Activated B cell treated with CpG ODN at 0.5 μM for 24 hours (primary cell): ENCODE measurements at regions not wholly inside any gene's neighbourhood (a gene's known extent, or its start where the extent isn't known, plus 50 kb on each side); places are given as distances from the start of the nearest gene placed in this dataset.

Experiments
- ATAC-seq: fragments of 200-7000 bp; cut with Tn5 transposase; one replicate; pipeline ENCODE4 v1.10.0; 2021; ENCODE audit warnings: low read depth, mild to moderate bottlenecking, moderate library complexity
- CTCF ChIA-PET: fragments of 350-600 bp; sonication (Branson Sonifier 250); formaldehyde crosslinking; loops from one replicate; lab custom pipeline; 2021; ENCODE audit warnings: antibody characterized with exemption; lab: Charles Lee
- POLR2A ChIA-PET: fragments of 350-600 bp; sonication (Branson Sonifier 250); formaldehyde crosslinking; loops from one replicate; lab custom pipeline; 2021; ENCODE audit warnings: antibody characterized with exemption; lab: Charles Lee
- DNase-seq: peaks from one replicate; pipeline ENCODE4 v3.0.0; 2022
- H3K27ac Mint-ChIP-seq: one replicate; pipeline ENCODE4 v1.8.0; 2020; ENCODE audit warnings: mixed read lengths
- H3K27me3 Mint-ChIP-seq: one replicate; pipeline ENCODE4 v1.8.0; 2021; ENCODE audit warnings: mixed read lengths
- H3K36me3 Mint-ChIP-seq: one replicate; pipeline ENCODE4 v1.8.0; 2021; ENCODE audit warnings: low read depth, mixed read lengths
- H3K4me1 Mint-ChIP-seq: one replicate; pipeline ENCODE4 v1.8.0; 2021; ENCODE audit warnings: mixed read lengths
- H3K4me3 Mint-ChIP-seq: one replicate; pipeline ENCODE4 v1.8.0; 2020; ENCODE audit warnings: mild to moderate bottlenecking, mixed read lengths
- H3K9me3 Mint-ChIP-seq: one replicate; pipeline ENCODE4 v1.8.0; 2020; ENCODE audit warnings: mixed read lengths
- CTCF ChIP-seq: fragments of 200-600 bp; IDR thresholded peaks from one replicate; pipeline ENCODE4 v1.8.0; 2022; ENCODE audit warnings: antibody characterized with exemption, mild to moderate bottlenecking
- intact Hi-C: fragments of 100-400 bp; cut with micrococcal nuclease; formaldehyde crosslinking; loops from one replicate; pipeline ENCODE4 v1.15.1; 2024

GRCh38 chr5:77847129-77847460 lies 71.0 kb upstream of the TBCA start:
- no peak overlapping the region for H3K27ac Mint-ChIP-seq
- ChIA-PET CTCF (no interaction called here), POLR2A (no interaction called here)
- peaks cover 17% of the 10 kb centered on the region for H3K27me3 Mint-ChIP-seq
- no peaks in the 10 kb centered on the region for H3K36me3 Mint-ChIP-seq
- TF ChIP-seq CTCF = no peak
- ATAC-seq (no peak), DNase-seq (no peak)
- H3K4me3 Mint-ChIP-seq = no peak overlapping the region
- peaks cover 15% of the 10 kb centered on the region for H3K4me1 Mint-ChIP-seq
- H3K9me3 Mint-ChIP-seq = no peaks in the 10 kb centered on the region
- intact Hi-C loops = loop anchor here (5.0 to 10.0 kb wide), 2 partner anchors 200 to 982 kb away; no protein-coding TSS in a partner anchor

GRCh38 chr5:77846422-77847128 lies 70.4 kb upstream of the TBCA start:
- ATAC-seq = no peak
- peaks cover 19% of the 10 kb centered on the region for H3K27me3 Mint-ChIP-seq
- POLR2A ChIA-PET = no interaction called here
- no peaks in the 10 kb centered on the region for H3K36me3 Mint-ChIP-seq
- peaks cover 15% of the 10 kb centered on the region for H3K4me1 Mint-ChIP-seq
- H3K4me3 Mint-ChIP-seq = no peak overlapping the region
- intact Hi-C loops = loop anchor here (5.0 to 10.0 kb wide), 2 partner anchors 199 to 982 kb away; no protein-coding TSS in a partner anchor
- no peak for DNase-seq
- H3K9me3 Mint-ChIP-seq = no peaks in the 10 kb centered on the region
- no peak for TF ChIP-seq CTCF
- CTCF ChIA-PET = no interaction called here
- no peak overlapping the region for H3K27ac Mint-ChIP-seq

GRCh38 chr5:77845324-77845646 lies 69.1 kb upstream of the TBCA start:
- Mint-ChIP-seq H3K9me3 (no peaks in the 10 kb centered on the region), H3K36me3 (no peaks in the 10 kb centered on the region), H3K4me1 (peaks cover 10% of the 10 kb centered on the region), H3K4me3 (peak overlapping the region; percentile 83), H3K27me3 (peaks cover 25% of the 10 kb centered on the region), H3K27ac (no peak overlapping the region)
- POLR2A ChIA-PET = no interaction called here
- no peak for DNase-seq
- no peak for ATAC-seq
- intact Hi-C loops = loop anchor here (2.0 to 10.0 kb wide), 3 partner anchors 68 to 980 kb away; partner anchors contain the start of gene TBCA
- CTCF ChIA-PET = interaction anchor here (0.6 kb wide), 1 partner anchor 208 kb away, joined by 5 read pairs; no protein-coding TSS in a partner anchor
- no peak for TF ChIP-seq CTCF

GRCh38 chr5:77844623-77845323 lies 68.6 kb upstream of the TBCA start:
- no peaks in the 10 kb centered on the region for H3K9me3 Mint-ChIP-seq
- ATAC-seq (peak; percentile 45), DNase-seq (no peak)
- ChIA-PET POLR2A (interaction anchor here (1.0 kb wide), 1 partner anchor 8 kb away, joined by 3 read pairs; no protein-coding TSS in a partner anchor), CTCF (no interaction called here)
- H3K4me1 Mint-ChIP-seq = peaks cover 10% of the 10 kb centered on the region
- intact Hi-C loops = loop anchor here (1.0 to 10.0 kb wide), 4 partner anchors 8 to 980 kb away; partner anchors contain the start of gene TBCA
- no peaks in the 10 kb centered on the region for H3K36me3 Mint-ChIP-seq
- no peak for TF ChIP-seq CTCF
- peaks cover 25% of the 10 kb centered on the region for H3K27me3 Mint-ChIP-seq
- H3K4me3 Mint-ChIP-seq = peak overlapping the region; percentile 83
- H3K27ac Mint-ChIP-seq = no peak overlapping the region

GRCh38 chr5:77844373-77844622 lies 68.2 kb upstream of the TBCA start:
- TF ChIP-seq CTCF = no peak
- Mint-ChIP-seq H3K4me1 (peaks cover 10% of the 10 kb centered on the region), H3K27me3 (peaks cover 25% of the 10 kb centered on the region), H3K9me3 (no peaks in the 10 kb centered on the region), H3K36me3 (no peaks in the 10 kb centered on the region), H3K27ac (no peak overlapping the region), H3K4me3 (peak overlapping the region; percentile 83)
- ATAC-seq (peak; percentile 18), DNase-seq (no peak)
- ChIA-PET POLR2A (interaction anchor here (1.0 kb wide), 1 partner anchor 9 kb away, joined by 3 read pairs; no protein-coding TSS in a partner anchor), CTCF (no interaction called here)
- intact Hi-C loops = loop anchor here (1.0 to 10.0 kb wide), 3 partner anchors 8 to 979 kb away; partner anchors contain the start of gene TBCA
